Right ventricle myocardium inferior (tissue), 1 donor: ENCODE measurements at regions not wholly inside any gene's neighbourhood (a gene's known extent, or its start where the extent isn't known, plus 50 kb on each side); places are given as distances from the start of the nearest gene placed in this dataset.

Experiments used
- ATAC-seq: fragments of 200-7000 bp; cut with Tn5 transposase; one replicate; pipeline ENCODE4 v1.9.1; 2020; ENCODE audit warnings: mild to moderate bottlenecking, moderate library complexity
- DNase-seq: peaks from one replicate; pipeline ENCODE4 v3.0.0; 2021; ENCODE audit errors: missing footprints
- intact Hi-C: fragments of 100-400 bp; cut with DNase I; formaldehyde crosslinking; loops from one replicate; pipeline ENCODE4 v1.11.0; 2022
- donor health status: DM: no; HTN: yes; CAD: no; lungs with severe emphysema.

DNA sequence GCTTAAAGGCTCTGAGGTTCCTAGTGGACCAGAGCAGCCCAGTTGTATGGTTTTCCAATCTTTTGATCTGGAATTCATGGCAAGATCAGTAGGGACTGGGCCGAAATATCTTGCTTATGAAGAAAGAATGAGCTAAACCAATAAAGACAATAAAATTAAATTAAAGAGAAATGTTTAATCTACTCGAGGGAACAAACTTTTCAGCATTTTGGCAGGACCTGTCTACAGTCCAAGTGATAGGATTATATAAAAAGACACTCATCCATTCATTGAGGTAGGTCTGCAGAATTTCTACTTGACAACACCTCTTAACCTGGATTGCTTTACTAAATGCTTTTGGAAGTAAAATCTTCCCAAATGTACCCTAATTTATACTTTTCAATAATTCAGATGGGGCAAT is 113.6 kb downstream of the AXIN2 start:
- no peak for ATAC-seq
- intact Hi-C loops, result no loop called here
- no peak for DNase-seq

DNA sequence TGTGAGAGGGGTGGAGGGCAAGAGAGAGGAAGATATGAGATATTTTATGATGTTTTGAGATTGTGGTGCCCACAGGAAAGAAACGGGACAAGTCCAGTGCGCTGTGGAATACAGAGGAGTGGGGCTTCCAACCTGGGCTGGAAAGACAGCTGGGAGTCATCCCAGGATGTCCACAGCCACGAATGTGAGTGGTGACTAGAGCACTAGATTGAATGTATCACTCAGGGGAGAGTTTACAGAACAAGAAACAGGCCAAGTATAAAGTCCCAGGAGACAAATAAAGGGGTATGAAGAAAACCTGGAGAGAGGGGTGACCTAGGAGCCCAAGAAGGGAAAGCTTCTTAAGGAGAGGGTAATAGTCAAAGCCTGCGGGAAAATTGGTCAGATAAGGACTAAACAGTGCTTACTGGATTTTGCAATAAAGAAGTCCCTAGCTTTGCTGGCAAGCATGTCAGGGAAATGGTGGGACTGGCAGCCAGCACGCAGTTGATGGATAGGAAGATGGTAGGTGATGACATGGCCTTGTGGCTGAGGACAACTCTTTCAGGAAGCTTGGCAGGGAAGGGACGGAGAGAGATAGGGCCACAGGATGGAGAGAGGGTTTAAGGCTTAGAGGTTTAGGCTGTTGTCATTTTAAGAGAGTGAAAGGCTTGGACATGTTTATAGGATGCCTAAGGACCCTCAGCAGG is 114.5 kb downstream of the AXIN2 start:
- ATAC-seq (peak; percentile 82), DNase-seq (no peak)
- intact Hi-C loops, result no loop called here

DNA sequence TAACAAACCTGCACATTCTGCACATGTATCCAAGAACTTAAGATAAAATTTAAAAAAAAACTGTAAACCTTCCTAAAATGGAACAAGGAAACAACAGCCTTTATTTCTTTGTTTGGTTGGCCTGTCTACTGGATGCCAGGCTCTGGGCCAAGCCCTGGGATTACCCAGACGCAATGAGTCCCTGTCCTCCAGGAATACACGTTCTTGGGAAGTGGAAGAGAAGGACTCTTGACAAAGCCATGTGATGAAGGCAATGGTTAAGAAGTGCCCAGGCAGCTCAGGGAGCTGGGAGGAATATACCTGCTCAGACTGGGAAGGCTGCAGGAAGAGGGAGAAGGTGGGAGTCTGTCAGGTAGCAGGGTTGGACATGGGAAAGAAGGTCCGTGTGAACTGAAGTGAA is 115.4 kb downstream of the AXIN2 start:
- ATAC-seq (no peak), DNase-seq (no peak)
- intact Hi-C loops, result no loop called here

DNA sequence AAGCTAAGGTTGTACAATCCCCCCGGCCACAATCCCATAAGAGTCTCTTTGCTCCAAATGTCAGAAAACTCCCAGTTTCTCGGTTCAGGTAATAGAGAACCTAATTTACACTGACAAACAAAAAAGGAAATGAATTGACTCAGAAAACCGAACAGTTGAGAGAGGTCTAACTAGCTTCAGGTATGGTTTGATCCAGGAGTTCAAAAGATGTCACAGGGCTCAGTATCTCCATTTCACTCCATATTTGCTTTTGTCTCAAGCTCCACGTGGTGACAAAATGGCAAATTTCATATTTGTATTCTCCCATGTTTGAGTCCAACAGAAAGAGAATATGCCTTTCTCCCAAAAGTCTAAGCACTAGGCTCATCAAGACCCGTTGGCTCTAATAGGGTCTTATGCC is 117.4 kb downstream of the AXIN2 start:
- ATAC-seq, result no peak
- intact Hi-C loops, result no loop called here
- no peak for DNase-seq

- intact Hi-C loops, result no loop called here
- ATAC-seq (no peak), DNase-seq (no peak)
Measured at GRCh38 chr17:65442691-65443090, 118.8 kb downstream of the AXIN2 start.

GRCh38 chr17:65442250-65442649 is 119.2 kb downstream of the AXIN2 start:
- ATAC-seq (no peak), DNase-seq (no peak)
- intact Hi-C loops, result no loop called here

DNA sequence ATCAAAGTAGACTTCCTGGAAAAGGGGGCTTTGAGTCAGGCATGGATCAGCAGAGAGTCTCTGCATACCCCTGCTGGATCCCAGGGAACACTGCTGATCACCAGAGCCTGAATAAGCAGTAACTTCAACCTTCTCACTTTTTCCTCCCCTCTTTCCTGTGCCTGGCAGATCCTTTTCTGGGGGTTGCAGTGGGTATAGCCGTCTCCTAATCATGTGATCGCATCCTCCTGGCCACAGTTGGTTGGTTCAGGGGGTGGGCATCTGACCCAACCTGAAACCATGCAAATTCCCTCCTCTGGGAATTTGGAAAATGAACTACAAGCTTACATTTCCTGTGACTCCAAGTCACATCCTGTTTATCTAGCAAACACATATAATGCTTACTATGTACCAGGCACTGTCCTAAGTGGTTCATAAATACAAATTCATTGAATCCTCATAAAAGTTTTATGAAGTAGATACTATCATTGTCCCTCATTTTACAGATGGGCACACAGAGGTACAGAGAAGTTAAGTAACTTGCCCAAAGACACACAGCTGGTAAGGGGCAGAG is 120.3 kb downstream of the AXIN2 start:
- no peak for ATAC-seq
- DNase-seq, result no peak

DNA sequence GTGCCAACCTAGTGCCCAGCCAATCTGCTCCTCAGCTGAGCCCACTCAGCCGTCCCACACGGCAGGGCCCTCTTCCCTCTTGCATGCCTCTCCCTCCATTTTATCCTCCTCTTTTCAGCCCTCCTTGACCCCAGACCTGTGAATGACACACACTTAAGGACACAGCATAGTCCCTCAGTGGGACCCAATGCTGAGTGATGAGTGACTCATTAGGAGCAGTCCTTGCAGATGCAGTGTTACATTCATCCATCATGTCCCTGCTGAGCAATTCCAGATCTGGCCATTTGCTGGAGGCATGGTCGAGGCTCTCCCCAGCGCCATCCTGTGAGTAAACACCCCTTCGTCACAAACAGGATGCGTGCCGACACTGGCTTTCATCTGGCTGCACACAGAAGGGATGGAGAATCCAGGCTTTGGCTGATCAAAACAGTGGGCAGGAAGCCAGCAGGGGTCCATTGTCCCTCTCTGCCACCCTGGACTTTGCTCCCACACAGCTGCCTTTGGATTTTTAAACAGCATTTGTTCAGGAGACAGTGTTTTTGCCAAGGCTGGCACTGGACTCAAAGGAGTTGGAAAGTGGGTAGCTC is 122.6 kb downstream of the AXIN2 start:
- DNase-seq (no peak), ATAC-seq (no peak)
- intact Hi-C loops, result no loop called here

More for the DNA sequence above, 120.3 kb downstream of the AXIN2 start:
- intact Hi-C loops, result no loop called here

DNA sequence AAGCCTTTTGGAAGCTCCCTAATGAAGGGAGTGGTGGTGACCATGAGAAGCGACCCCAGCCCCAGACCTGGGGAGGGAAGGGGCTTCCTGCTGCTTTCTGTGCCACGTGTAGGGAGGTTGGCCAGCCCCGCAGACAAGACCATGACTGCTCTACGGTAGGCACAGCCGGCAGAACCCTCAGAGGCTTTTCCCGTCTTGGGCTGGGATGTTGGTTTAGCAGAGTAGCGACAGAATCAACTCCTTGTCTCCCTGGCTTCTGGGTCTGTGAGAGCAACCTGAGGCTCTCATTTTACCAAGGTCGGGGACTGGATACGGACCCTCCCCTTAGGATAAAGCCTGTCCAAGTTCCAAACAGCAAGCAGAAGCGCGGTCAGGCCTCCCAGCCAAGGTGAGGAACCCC is 123.3 kb downstream of the AXIN2 start:
- no peak for ATAC-seq
- DNase-seq, result no peak
- intact Hi-C loops, result no loop called here

GRCh38 chr17:65436871-65437270 is 124.6 kb downstream of the AXIN2 start:
- DNase-seq, result no peak
- intact Hi-C loops, result no loop called here
- no peak for ATAC-seq

GRCh38 chr17:65434878-65435277 is 126.6 kb downstream of the AXIN2 start:
- DNase-seq (no peak), ATAC-seq (no peak)
- intact Hi-C loops, result no loop called here

DNA sequence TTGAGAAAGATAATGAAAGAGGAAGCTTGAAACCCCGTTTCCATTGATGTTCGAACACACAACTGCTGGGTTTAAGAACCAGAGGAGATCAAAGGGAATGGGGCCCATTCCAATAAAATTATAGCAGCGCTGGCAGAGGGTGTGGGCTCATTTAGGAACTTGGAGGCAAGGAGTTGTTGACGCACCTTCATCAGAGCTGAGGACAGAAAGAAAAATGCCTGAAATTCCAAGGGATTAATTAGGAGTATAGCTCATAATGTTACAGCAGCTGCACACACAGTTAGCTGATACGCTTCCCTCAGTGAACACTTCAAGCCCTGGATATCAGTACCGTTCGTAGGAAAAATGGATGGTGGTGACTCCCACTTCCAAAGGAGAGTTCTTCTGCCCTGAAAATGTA is 127.2 kb downstream of the AXIN2 start:
- intact Hi-C loops, result no loop called here
- no peak for ATAC-seq
- DNase-seq, result no peak

- no peak for ATAC-seq
- intact Hi-C loops, result no loop called here
- no peak for DNase-seq
Measured at GRCh38 chr17:65433592-65433991, 127.9 kb downstream of the AXIN2 start.

GRCh38 chr17:65433157-65433556 is 128.3 kb downstream of the AXIN2 start:
- intact Hi-C loops, result no loop called here
- ATAC-seq, result no peak
- DNase-seq, result no peak

GRCh38 chr17:65431116-65431515 is 130.3 kb downstream of the AXIN2 start:
- intact Hi-C loops, result no loop called here
- DNase-seq, result no peak
- ATAC-seq, result no peak

DNA sequence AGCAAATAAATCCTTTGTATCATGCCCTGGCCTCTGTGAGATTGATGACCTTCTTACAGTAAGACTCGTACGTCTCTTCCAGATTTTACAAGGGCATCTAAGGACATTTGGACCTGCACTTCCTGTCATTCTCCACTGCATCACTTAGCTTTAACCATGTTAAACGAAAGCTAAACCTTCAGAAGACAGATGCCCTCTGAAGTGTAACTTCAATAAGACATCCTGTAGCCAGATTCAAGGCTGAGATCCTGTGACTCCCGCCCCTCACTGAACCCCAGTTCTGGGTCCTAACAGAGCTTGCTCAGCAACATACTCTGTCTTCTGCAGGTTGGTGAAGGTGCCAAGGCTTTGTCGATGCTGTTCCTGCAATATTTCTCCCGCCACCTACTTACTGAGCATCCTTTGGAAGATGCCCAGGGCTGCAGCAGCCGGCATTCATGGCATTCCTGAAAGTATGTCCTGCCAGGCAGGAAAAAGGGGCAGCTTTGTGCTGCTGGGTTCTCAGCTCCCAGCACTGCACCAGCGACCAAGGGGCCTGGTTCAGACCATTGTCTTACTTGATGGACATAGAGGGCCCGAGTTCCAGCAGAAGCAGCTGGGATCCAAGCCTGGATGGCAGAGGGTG is 131.1 kb downstream of the AXIN2 start:
- intact Hi-C loops, result no loop called here
- DNase-seq (no peak), ATAC-seq (peak; percentile 81)

GRCh38 chr17:65423346-65424140 is 137.9 kb downstream of the AXIN2 start:
- no peak for DNase-seq
- ATAC-seq, result no peak
- intact Hi-C loops, result no loop called here

GRCh38 chr17:65418622-65419021 is 142.8 kb downstream of the AXIN2 start:
- no peak for DNase-seq
- intact Hi-C loops, result no loop called here

DNA sequence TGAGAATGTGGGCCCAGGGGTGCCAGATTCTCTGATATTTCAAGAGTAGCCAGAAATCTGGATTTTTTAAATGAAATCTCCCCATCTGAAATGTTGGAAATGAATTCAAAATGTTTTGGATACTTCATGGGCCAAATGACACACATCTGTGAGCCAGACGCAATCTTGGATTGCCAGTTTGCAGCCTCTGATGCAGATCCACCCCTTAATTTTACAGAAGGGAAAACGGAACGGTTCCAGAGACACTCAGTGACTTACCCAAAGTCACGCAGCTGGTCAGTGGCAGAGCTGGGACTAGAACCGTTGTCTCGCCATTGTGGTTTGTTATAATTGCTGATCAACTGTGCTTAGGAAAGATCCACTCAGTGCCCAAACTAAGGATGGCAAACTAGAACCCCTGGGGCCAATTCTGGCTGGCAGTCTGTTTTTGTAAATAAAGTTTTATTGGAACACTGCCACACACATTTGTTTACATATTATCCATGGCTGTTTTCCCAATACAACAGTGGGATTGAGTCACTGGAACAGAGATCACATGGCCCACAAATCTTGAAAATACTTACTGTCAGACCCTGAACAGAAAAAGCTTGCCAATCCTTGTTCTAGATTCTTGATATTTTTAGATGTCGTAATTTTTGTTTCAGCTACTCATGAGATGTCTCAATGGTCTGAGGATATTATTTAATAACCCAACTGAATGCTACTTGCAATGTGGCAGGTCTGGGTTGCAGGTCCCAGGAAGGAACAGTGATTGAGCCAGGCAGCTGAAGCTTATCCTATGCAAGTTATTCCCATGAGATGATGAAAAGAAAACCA is 143.8 kb downstream of the AXIN2 start:
- ATAC-seq (no peak), DNase-seq (no peak)
- intact Hi-C loops, result no loop called here

More at GRCh38 chr17:65418622-65419021, 142.8 kb downstream of the AXIN2 start:
- ATAC-seq, result peak; percentile 75
